GM23338 (cell line): ENCODE measurements at regions not wholly inside any gene's neighbourhood (a gene's known extent, or its start where the extent isn't known, plus 50 kb on each side); places are given as distances from the start of the nearest gene placed in this dataset.
A peak's percentile ranks its signal among the peaks of the same experiment; 100 is the strongest.

Experiments used
- ATAC-seq: fragments of 200-7000 bp; cut with Tn5 transposase; 3 replicates; pipeline ENCODE4 v1.9.1; 2020
- DNase-seq: peaks from one replicate; pipeline ENCODE4 v3.0.0-alpha.2; 2015; ENCODE audit warnings: low spot score
- H2AFZ ChIP-seq: fragments of 200-600 bp; sonication (generic); 2 replicates; pipeline ENCODE4 v1.8.0; 2016; ENCODE audit warnings: antibody characterized with exemption, mild to moderate bottlenecking, moderate library complexity
- H3F3A ChIP-seq: fragments of 200-600 bp; sonication (generic); replicated peaks from 2 replicates; pipeline ENCODE4 v1.8.0; 2017; ENCODE audit warnings: antibody characterized with exemption, mixed run types, low read depth
- H3K27ac ChIP-seq: fragments of 200-600 bp; sonication (generic); 2 replicates; pipeline ENCODE4 v1.6.1; 2016; ENCODE audit warnings: low read depth
- H3K27me3 ChIP-seq: fragments of 200-600 bp; sonication (generic); 2 replicates; pipeline ENCODE4 v1.8.0; 2016; ENCODE audit warnings: mild to moderate bottlenecking, mixed run types, moderate library complexity; ENCODE audit not compliant: insufficient read depth
- H3K36me3 ChIP-seq: fragments of 200-600 bp; sonication (generic); 2 replicates; pipeline ENCODE4 v1.8.0; 2016; ENCODE audit warnings: mild to moderate bottlenecking; ENCODE audit not compliant: insufficient read depth
- H3K4me1 ChIP-seq: fragments of 200-600 bp; sonication (generic); 2 replicates; pipeline ENCODE4 v1.8.0; 2016; ENCODE audit warnings: mild to moderate bottlenecking, moderate library complexity; ENCODE audit not compliant: insufficient read depth
- H3K4me2 ChIP-seq: fragments of 200-600 bp; sonication (generic); 2 replicates; pipeline ENCODE4 v1.7.1; 2017; ENCODE audit warnings: mixed run types
- H3K4me3 ChIP-seq: fragments of 200-600 bp; sonication (generic); 2 replicates; pipeline ENCODE4 v1.6.1; 2016; ENCODE audit warnings: mixed run types
- H3K79me2 ChIP-seq: fragments of 200-600 bp; sonication (generic); replicated peaks from 2 replicates; pipeline ENCODE4 v1.8.0; 2017; ENCODE audit warnings: mild to moderate bottlenecking; ENCODE audit not compliant: insufficient read depth
- H3K9me2 ChIP-seq: fragments of 200-600 bp; sonication (generic); 2 replicates; pipeline ENCODE4 v1.8.0; 2017; ENCODE audit not compliant: insufficient read depth
- H4K20me1 ChIP-seq: fragments of 200-600 bp; sonication (generic); replicated peaks from 2 replicates; pipeline ENCODE4 v1.8.0; 2017; ENCODE audit warnings: mild to moderate bottlenecking; ENCODE audit not compliant: insufficient read depth
- H3K27ac Mint-ChIP-seq: 2 replicates; pipeline ENCODE4 v1.8.0; 2020; ENCODE audit warnings: inconsistent platforms, mild to moderate bottlenecking, moderate library complexity, mixed read lengths
- H3K27me3 Mint-ChIP-seq: 3 replicates; pipeline ENCODE4 v1.8.0; 2022; ENCODE audit warnings: low read depth, mild to moderate bottlenecking, moderate library complexity, mixed read lengths, inconsistent platforms; ENCODE audit not compliant: insufficient read depth, poor library complexity
- H3K36me3 Mint-ChIP-seq: 3 replicates; pipeline ENCODE4 v1.8.0; 2021; ENCODE audit warnings: low read depth, mild to moderate bottlenecking, inconsistent platforms, moderate library complexity, mixed read lengths
- H3K4me1 Mint-ChIP-seq: 3 replicates; pipeline ENCODE4 v1.8.0; 2020; ENCODE audit warnings: mild to moderate bottlenecking, inconsistent platforms, mixed read lengths
- H3K4me3 Mint-ChIP-seq: 3 replicates; pipeline ENCODE4 v1.8.0; 2021; ENCODE audit warnings: moderate library complexity, mild to moderate bottlenecking, inconsistent platforms, mixed read lengths
- H3K9me3 Mint-ChIP-seq: 3 replicates; pipeline ENCODE4 v1.8.0; 2020; ENCODE audit warnings: moderate library complexity, mild to moderate bottlenecking, inconsistent platforms, mixed read lengths
- CREB1 ChIP-seq: fragments of 250-450 bp; sonication (Bioruptor Pico); IDR thresholded peaks from 2 replicates; pipeline ENCODE4 v1.5.0; 2020; ENCODE audit warnings: low read depth, mild to moderate bottlenecking, moderate library complexity
- CTCF ChIP-seq, 2 experiments: fragments of 200-600 bp in 1 of 2; sonication (generic) in 1 of 2; conservative IDR thresholded peaks; 2 replicates each; pipeline versions ENCODE4 v1.5.1 to v1.6.1; 2016 to 2017; ENCODE audit warnings: antibody characterized with exemption in 2 of 2, low read depth in 2 of 2, mild to moderate bottlenecking in 2 of 2, moderate library complexity in 1 of 2
- ETS1 ChIP-seq: IDR thresholded peaks from 2 replicates; pipeline ENCODE4 v1.6.1; 2016; ENCODE audit warnings: antibody characterized with exemption
- JUNB ChIP-seq: IDR thresholded peaks from one replicate; pipeline ENCODE4 v1.6.1; 2016; ENCODE audit warnings: antibody characterized with exemption; ENCODE audit not compliant: unreplicated experiment
- STAT1 ChIP-seq: IDR thresholded peaks from one replicate; pipeline ENCODE4 v1.6.1; 2016; ENCODE audit warnings: antibody characterized with exemption; ENCODE audit not compliant: unreplicated experiment
- ZNF331 ChIP-seq: fragments of 250-450 bp; sonication (Bioruptor Pico); IDR thresholded peaks from 2 replicates; pipeline ENCODE4 v1.5.0; 2020; ENCODE audit warnings: low read depth, mild to moderate bottlenecking, moderate library complexity

- Histone ChIP-seq H4K20me1 (no peaks in the 10 kb centered on the region), H3K27ac (no peak overlapping the region), H3K27me3 (no peaks in the 10 kb centered on the region), H3K4me1 (no peaks in the 10 kb centered on the region), H3K36me3 (no peaks in the 10 kb centered on the region), H3K79me2 (no peaks in the 10 kb centered on the region), H3K4me2 (no peak overlapping the region), H3K9me2 (no peaks in the 10 kb centered on the region; the same call in 1 of the 2 replicates), H3F3A (no peaks in the 10 kb centered on the region), H2AFZ (no peak overlapping the region), H3K4me3 (no peak overlapping the region)
- peaks cover 15% of the 10 kb centered on the region for H3K36me3 Mint-ChIP-seq
- no peak overlapping the region for H3K4me3 Mint-ChIP-seq
- H3K27ac Mint-ChIP-seq = no peak overlapping the region
- H3K9me3 Mint-ChIP-seq = peaks cover 18% of the 10 kb centered on the region
- no peaks in the 10 kb centered on the region for H3K4me1 Mint-ChIP-seq
- DNase-seq (peak; percentile 74), ATAC-seq (no peak)
- H3K27me3 Mint-ChIP-seq = no peaks in the 10 kb centered on the region
- TF ChIP-seq CTCF (conservative IDR thresholded peaks at IDR 0.05; ENCODE audit: low read depth in 2 of 2) (peak; percentile 56 to 69), ZNF331 (no peak)
Measured at GRCh38 chr11:28529540-28530410, 421.6 kb downstream of the METTL15 start.

GRCh38 chr11:28529046-28529445, 420.9 kb downstream of the METTL15 start:
- Histone ChIP-seq H3K9me2 (no peaks in the 10 kb centered on the region; the same call in 1 of the 2 replicates), H3K4me1 (no peaks in the 10 kb centered on the region), H2AFZ (no peak overlapping the region), H3K27ac (no peak overlapping the region), H4K20me1 (no peaks in the 10 kb centered on the region), H3K36me3 (no peaks in the 10 kb centered on the region), H3K27me3 (no peaks in the 10 kb centered on the region), H3K4me3 (no peak overlapping the region), H3F3A (no peaks in the 10 kb centered on the region), H3K4me2 (no peak overlapping the region), H3K79me2 (no peaks in the 10 kb centered on the region)
- peaks cover 22% of the 10 kb centered on the region for H3K36me3 Mint-ChIP-seq
- DNase-seq = peak; percentile 11
- ATAC-seq = no peak
- peaks cover 23% of the 10 kb centered on the region for H3K9me3 Mint-ChIP-seq
- H3K4me3 Mint-ChIP-seq = no peak overlapping the region
- H3K27ac Mint-ChIP-seq = no peak overlapping the region
- H3K27me3 Mint-ChIP-seq = no peaks in the 10 kb centered on the region
- H3K4me1 Mint-ChIP-seq = no peaks in the 10 kb centered on the region
- TF ChIP-seq CREB1 = no peak
- no peak for TF ChIP-seq ETS1
- TF ChIP-seq STAT1 = no peak
- no peak for TF ChIP-seq JUNB
- TF ChIP-seq CTCF (conservative IDR thresholded peaks at IDR 0.05; ENCODE audit: low read depth in 2 of 2) = no peak
